CD8-positive, alpha-beta memory T cell (primary cell): ENCODE measurements at regions not wholly inside any gene's neighbourhood (a gene's known extent, or its start where the extent isn't known, plus 50 kb on each side); places are given as distances from the start of the nearest gene placed in this dataset.

ENCODE experiments used
- CTCF ChIA-PET: fragments of 350-600 bp; sonication (Branson Sonifier 250); formaldehyde crosslinking; loops from one replicate; lab custom pipeline; 2021; ENCODE audit warnings: antibody characterized with exemption; lab: Charles Lee
- POLR2A ChIA-PET: fragments of 350-600 bp; sonication (Branson Sonifier 250); formaldehyde crosslinking; loops from one replicate; lab custom pipeline; 2021; ENCODE audit warnings: antibody characterized with exemption; lab: Charles Lee
- DNase-seq, 5 donors: peaks; one replicate each; pipeline versions ENCODE4 v3.0.0 to v3.0.0-alpha.2; 2020 to 2022; ENCODE audit warnings: mixed read lengths in 1 of 5
- H3K27ac ChIP-seq: one replicate; pipeline ENCODE4 v1.7.0; 2013; ENCODE audit warnings: low read depth, mild to moderate bottlenecking, low read length, moderate library complexity
- H3K27me3 ChIP-seq: 2 replicates; pipeline ENCODE4 v1.7.0; 2013; ENCODE audit warnings: low read length, mild to moderate bottlenecking; ENCODE audit not compliant: insufficient read depth, poor library complexity, severe bottlenecking
- H3K36me3 ChIP-seq: 2 replicates; pipeline ENCODE4 v1.7.0; 2013; ENCODE audit warnings: mild to moderate bottlenecking, low read length, moderate library complexity; ENCODE audit not compliant: insufficient read depth
- H3K4me1 ChIP-seq: 2 replicates; pipeline ENCODE4 v1.7.0; 2013; ENCODE audit warnings: mild to moderate bottlenecking, low read length, moderate library complexity; ENCODE audit not compliant: insufficient read depth
- H3K4me3 ChIP-seq: 2 replicates; pipeline ENCODE4 v1.7.0; 2013; ENCODE audit warnings: mild to moderate bottlenecking, low read length
- H3K9me3 ChIP-seq: 2 replicates; pipeline ENCODE4 v1.7.0; 2013; ENCODE audit warnings: mild to moderate bottlenecking, low read length
- H3K27ac Mint-ChIP-seq, 8 donors: one replicate each; pipeline ENCODE4 v1.8.0; 2020 to 2021; ENCODE audit warnings: mixed read lengths in 8 of 8, mild to moderate bottlenecking in 6 of 8, inconsistent platforms in 3 of 8, moderate library complexity in 3 of 8
- H3K27me3 Mint-ChIP-seq, 2 donors: one replicate each; pipeline ENCODE4 v1.8.0; 2020 to 2021; ENCODE audit warnings: mixed read lengths in 2 of 2, mild to moderate bottlenecking in 1 of 2, moderate library complexity in 1 of 2
- H3K36me3 Mint-ChIP-seq, 3 donors: one replicate each; pipeline ENCODE4 v1.8.0; 2020 to 2021; ENCODE audit warnings: mixed read lengths in 3 of 3, inconsistent platforms in 1 of 3, mild to moderate bottlenecking in 1 of 3
- H3K4me1 Mint-ChIP-seq, 3 donors: one replicate each; pipeline ENCODE4 v1.8.0; 2020 to 2021; ENCODE audit warnings: mixed read lengths in 3 of 3, inconsistent platforms in 1 of 3, mild to moderate bottlenecking in 1 of 3
- H3K4me3 Mint-ChIP-seq, 7 donors: one replicate each; pipeline ENCODE4 v1.8.0; 2020 to 2021; ENCODE audit warnings: mixed read lengths in 7 of 7, mild to moderate bottlenecking in 6 of 7, moderate library complexity in 4 of 7, inconsistent platforms in 2 of 7
- H3K9me3 Mint-ChIP-seq, 5 donors: one replicate each; pipeline ENCODE4 v1.8.0; 2020 to 2022; ENCODE audit warnings: mixed read lengths in 5 of 5, mild to moderate bottlenecking in 3 of 5, moderate library complexity in 2 of 5, inconsistent platforms in 1 of 5

- no peaks in the 10 kb centered on the region for H3K36me3 ChIP-seq
- Mint-ChIP-seq H3K4me1 (no peaks in the 10 kb centered on the region), H3K27me3 (no peaks in the 10 kb centered on the region), H3K27ac (no peak overlapping the region), H3K4me3 (no peak overlapping the region), H3K9me3 (peaks cover 0 to 7% (median 3%) of the 10 kb centered on the region in 5 donors), H3K36me3 (no peaks in the 10 kb centered on the region)
- H3K4me1 ChIP-seq, result no peaks in the 10 kb centered on the region
- H3K27ac ChIP-seq, result no peak overlapping the region
- H3K9me3 ChIP-seq, result no peaks in the 10 kb centered on the region
- H3K4me3 ChIP-seq, result no peak overlapping the region
- H3K27me3 ChIP-seq, result no peaks in the 10 kb centered on the region
- no peak for DNase-seq
- CTCF ChIA-PET, result no interaction called here
- POLR2A ChIA-PET, result no interaction called here
Observed at GRCh38 chr18:34543945-34544344, 166.2 kb upstream of the DTNA start.

GRCh38 chr18:34544930-34545329, 165.2 kb upstream of the DTNA start:
- Mint-ChIP-seq H3K27ac (no peak overlapping the region), H3K27me3 (no peaks in the 10 kb centered on the region), H3K9me3 (peaks cover 0 to 7% (median 3%) of the 10 kb centered on the region in 5 donors), H3K4me3 (no peak overlapping the region), H3K36me3 (no peaks in the 10 kb centered on the region), H3K4me1 (no peaks in the 10 kb centered on the region)
- POLR2A ChIA-PET, result no interaction called here
- CTCF ChIA-PET, result no interaction called here
- no peaks in the 10 kb centered on the region for H3K36me3 ChIP-seq
- no peak overlapping the region for H3K27ac ChIP-seq
- no peaks in the 10 kb centered on the region for H3K27me3 ChIP-seq
- H3K4me3 ChIP-seq, result no peak overlapping the region
- DNase-seq, result no peak
- H3K9me3 ChIP-seq, result no peaks in the 10 kb centered on the region
- no peaks in the 10 kb centered on the region for H3K4me1 ChIP-seq

- no peaks in the 10 kb centered on the region for H3K4me1 ChIP-seq
- peaks cover 0 to 12% (median 3%) of the 10 kb centered on the region in 5 donors for H3K9me3 Mint-ChIP-seq
- H3K4me3 ChIP-seq, result no peak overlapping the region
- POLR2A ChIA-PET, result no interaction called here
- H3K4me3 Mint-ChIP-seq, result no peak overlapping the region
- H3K27me3 Mint-ChIP-seq, result no peaks in the 10 kb centered on the region
- no peaks in the 10 kb centered on the region for H3K36me3 Mint-ChIP-seq
- no peaks in the 10 kb centered on the region for H3K27me3 ChIP-seq
- no peaks in the 10 kb centered on the region for H3K9me3 ChIP-seq
- no peaks in the 10 kb centered on the region for H3K36me3 ChIP-seq
- H3K27ac ChIP-seq, result no peak overlapping the region
- no peak overlapping the region for H3K27ac Mint-ChIP-seq
- CTCF ChIA-PET, result no interaction called here
- no peak for DNase-seq
- H3K4me1 Mint-ChIP-seq, result no peaks in the 10 kb centered on the region
Observed at GRCh38 chr18:34548120-34548972, 161.8 kb upstream of the DTNA start.

- Mint-ChIP-seq H3K4me3 (no peak overlapping the region), H3K4me1 (no peaks in the 10 kb centered on the region), H3K36me3 (no peaks in the 10 kb centered on the region), H3K27me3 (no peaks in the 10 kb centered on the region), H3K9me3 (peaks cover 0 to 12% (median 3%) of the 10 kb centered on the region in 5 donors), H3K27ac (no peak overlapping the region)
- ChIA-PET POLR2A (no interaction called here), CTCF (no interaction called here)
- H3K36me3 ChIP-seq, result no peaks in the 10 kb centered on the region
- no peak for DNase-seq
- no peaks in the 10 kb centered on the region for H3K9me3 ChIP-seq
- no peak overlapping the region for H3K27ac ChIP-seq
- no peak overlapping the region for H3K4me3 ChIP-seq
- H3K27me3 ChIP-seq, result no peaks in the 10 kb centered on the region
- no peaks in the 10 kb centered on the region for H3K4me1 ChIP-seq
Observed at GRCh38 chr18:34548973-34549294, 161.2 kb upstream of the DTNA start.

GRCh38 chr18:34549367-34549766, 160.7 kb upstream of the DTNA start:
- CTCF ChIA-PET, result no interaction called here
- no peak overlapping the region for H3K27ac ChIP-seq
- Mint-ChIP-seq H3K9me3 (peaks cover 0 to 12% (median 3%) of the 10 kb centered on the region in 5 donors), H3K4me1 (no peaks in the 10 kb centered on the region), H3K27ac (no peak overlapping the region), H3K4me3 (no peak overlapping the region), H3K27me3 (no peaks in the 10 kb centered on the region), H3K36me3 (no peaks in the 10 kb centered on the region)
- no peaks in the 10 kb centered on the region for H3K9me3 ChIP-seq
- no peaks in the 10 kb centered on the region for H3K27me3 ChIP-seq
- no peaks in the 10 kb centered on the region for H3K4me1 ChIP-seq
- H3K36me3 ChIP-seq, result no peaks in the 10 kb centered on the region
- POLR2A ChIA-PET, result no interaction called here
- no peak overlapping the region for H3K4me3 ChIP-seq
- no peak for DNase-seq

GRCh38 chr18:34550156-34550555, 159.9 kb upstream of the DTNA start:
- CTCF ChIA-PET, result no interaction called here
- Histone ChIP-seq H3K4me1 (no peaks in the 10 kb centered on the region), H3K36me3 (no peaks in the 10 kb centered on the region), H3K27ac (no peak overlapping the region), H3K9me3 (no peaks in the 10 kb centered on the region), H3K27me3 (no peaks in the 10 kb centered on the region), H3K4me3 (no peak overlapping the region)
- POLR2A ChIA-PET, result no interaction called here
- peaks cover 0 to 7% (median 3%) of the 10 kb centered on the region in 5 donors for H3K9me3 Mint-ChIP-seq
- H3K27me3 Mint-ChIP-seq, result no peaks in the 10 kb centered on the region
- DNase-seq, result no peak
- H3K4me3 Mint-ChIP-seq, result no peak overlapping the region
- H3K4me1 Mint-ChIP-seq, result no peaks in the 10 kb centered on the region
- H3K36me3 Mint-ChIP-seq, result no peaks in the 10 kb centered on the region
- H3K27ac Mint-ChIP-seq, result no peak overlapping the region

GRCh38 chr18:34550902-34551301, 159.2 kb upstream of the DTNA start:
- H3K27ac Mint-ChIP-seq, result no peak overlapping the region
- no peaks in the 10 kb centered on the region for H3K4me1 Mint-ChIP-seq
- Histone ChIP-seq H3K4me1 (no peaks in the 10 kb centered on the region), H3K4me3 (no peak overlapping the region), H3K9me3 (no peaks in the 10 kb centered on the region), H3K36me3 (no peaks in the 10 kb centered on the region), H3K27me3 (no peaks in the 10 kb centered on the region), H3K27ac (no peak overlapping the region)
- peaks cover 0 to 7% (median 5%) of the 10 kb centered on the region in 5 donors for H3K9me3 Mint-ChIP-seq
- H3K4me3 Mint-ChIP-seq, result no peak overlapping the region
- no peaks in the 10 kb centered on the region for H3K27me3 Mint-ChIP-seq
- no peaks in the 10 kb centered on the region for H3K36me3 Mint-ChIP-seq
- ChIA-PET CTCF (no interaction called here), POLR2A (no interaction called here)
- DNase-seq, result no peak

GRCh38 chr18:34551824-34552223, 158.3 kb upstream of the DTNA start:
- Mint-ChIP-seq H3K36me3 (no peaks in the 10 kb centered on the region), H3K4me3 (no peak overlapping the region)
- CTCF ChIA-PET, result no interaction called here

More at GRCh38 chr18:34551824-34552223, 158.3 kb upstream of the DTNA start:
- no peaks in the 10 kb centered on the region for H3K4me1 ChIP-seq
- no peak for DNase-seq
- Mint-ChIP-seq H3K9me3 (peaks cover 0 to 7% (median 5%) of the 10 kb centered on the region in 5 donors), H3K4me1 (no peaks in the 10 kb centered on the region), H3K27ac (no peak overlapping the region), H3K27me3 (no peaks in the 10 kb centered on the region)
- POLR2A ChIA-PET, result no interaction called here
- no peaks in the 10 kb centered on the region for H3K9me3 ChIP-seq
- no peak overlapping the region for H3K27ac ChIP-seq
- H3K36me3 ChIP-seq, result no peaks in the 10 kb centered on the region
- no peak overlapping the region for H3K4me3 ChIP-seq
- H3K27me3 ChIP-seq, result no peaks in the 10 kb centered on the region
